ENCODE measurements at regions not wholly inside any gene's neighbourhood (a gene's known extent, or its start where the extent isn't known, plus 50 kb on each side); places are given as distances from the start of the nearest gene placed in this dataset.

DNA sequence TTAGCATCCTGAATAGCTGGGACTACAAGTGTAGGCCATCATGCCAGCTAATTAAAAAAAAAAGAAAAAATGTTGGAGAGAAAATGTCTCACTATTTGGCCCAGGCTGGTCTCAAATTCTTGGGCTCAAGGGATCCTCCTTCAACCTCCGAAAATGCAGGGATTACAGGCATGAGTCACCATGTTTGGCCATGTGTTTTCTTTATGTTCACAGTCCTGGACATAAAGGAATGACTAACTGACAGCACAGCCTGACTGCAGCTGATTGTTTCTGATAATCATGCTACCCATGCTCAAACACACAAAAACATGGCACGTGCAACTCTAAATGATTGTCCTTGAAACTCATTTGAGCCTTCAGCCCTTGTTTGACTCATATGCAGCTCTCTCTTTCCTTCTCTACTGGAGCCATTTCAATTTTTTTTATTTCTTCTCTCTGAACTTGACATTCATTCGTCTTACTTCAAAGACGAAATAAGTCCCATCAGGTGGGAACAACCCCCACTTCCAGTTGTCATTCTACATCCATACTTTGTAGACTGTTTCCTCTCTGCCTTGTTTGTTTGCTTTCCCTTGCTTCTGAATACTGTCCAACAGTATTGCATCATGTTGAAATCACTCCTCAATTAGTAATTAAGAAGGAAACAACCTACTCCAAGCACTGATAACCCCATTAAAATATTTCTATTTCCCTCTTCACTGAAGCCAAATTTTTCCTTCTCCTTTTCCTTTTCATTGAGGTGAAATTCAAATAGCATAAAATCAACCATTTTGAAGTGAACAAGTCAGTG is 413.0 kb downstream of the BMP2 start:
- Histone ChIP-seq H3K4me3 (no peak overlapping the region), H3K27ac (no peak overlapping the region), H3K27me3 (replicated peaks; ENCODE audit: insufficient read depth) (no peaks in the 10 kb centered on the region), H3K4me1 (replicated peaks) (no peaks in the 10 kb centered on the region), H3K9me3 (no peaks in the 10 kb centered on the region), H3K36me3 (no peaks in the 10 kb centered on the region)
- TF ChIP-seq POLR2A (IDR thresholded peaks at IDR 0.05) (no peak), CTCF (IDR thresholded peaks at IDR 0.05) (no peak), POLR2AphosphoS5 (IDR thresholded peaks at IDR 0.05) (no peak)
- whole genome bisulfite sequencing = 75% methylated on average over 4 of the region's 4 CpGs
- no peak for DNase-seq (ENCODE audit: low spot score)
- intact Hi-C loops (cut with DNase I) = no loop called here

- no peak overlapping the region for H3K27ac ChIP-seq
- no peaks in the 10 kb centered on the region for H3K4me1 ChIP-seq (replicated peaks)
- no peaks in the 10 kb centered on the region for H3K36me3 ChIP-seq
- no peak for TF ChIP-seq POLR2A (IDR thresholded peaks at IDR 0.05)
- TF ChIP-seq POLR2AphosphoS5 (IDR thresholded peaks at IDR 0.05) = no peak
- 86% methylated on average over 2 of the region's 2 CpGs for WGBS
- intact Hi-C loops (cut with DNase I) = no loop called here
- no peaks in the 10 kb centered on the region for H3K27me3 ChIP-seq (replicated peaks; ENCODE audit: insufficient read depth)
- no peak for DNase-seq (ENCODE audit: low spot score)
- no peaks in the 10 kb centered on the region for H3K9me3 ChIP-seq
- no peak overlapping the region for H3K4me3 ChIP-seq
Observed at GRCh38 chr20:7189231-7189630, 421.7 kb downstream of the BMP2 start.

GRCh38 chr20:7193681-7194080 is 426.2 kb downstream of the BMP2 start:
- intact Hi-C loops (cut with DNase I) = no loop called here

GRCh38 chr20:7195704-7196103 is 428.2 kb downstream of the BMP2 start:
- Histone ChIP-seq H3K4me1 (replicated peaks) (no peaks in the 10 kb centered on the region), H3K27ac (no peak overlapping the region), H3K36me3 (no peaks in the 10 kb centered on the region), H3K4me3 (no peak overlapping the region), H3K9me3 (no peaks in the 10 kb centered on the region), H3K27me3 (replicated peaks; ENCODE audit: insufficient read depth) (no peaks in the 10 kb centered on the region)
- DNase-seq (ENCODE audit: low spot score) = no peak
- 78% methylated on average over 5 of the region's 5 CpGs for WGBS
- intact Hi-C loops (cut with DNase I) = no loop called here
- TF ChIP-seq POLR2AphosphoS5 (IDR thresholded peaks at IDR 0.05) (no peak), CTCF (IDR thresholded peaks at IDR 0.05) (no peak), POLR2A (IDR thresholded peaks at IDR 0.05) (no peak)

More at GRCh38 chr20:7193681-7194080, 426.2 kb downstream of the BMP2 start:
- no peak for DNase-seq (ENCODE audit: low spot score)
- no peak overlapping the region for H3K4me3 ChIP-seq
- no peaks in the 10 kb centered on the region for H3K9me3 ChIP-seq
- no peak for TF ChIP-seq CTCF (IDR thresholded peaks at IDR 0.05)
- no peak for TF ChIP-seq POLR2A (IDR thresholded peaks at IDR 0.05)
- no peak for TF ChIP-seq POLR2AphosphoS5 (IDR thresholded peaks at IDR 0.05)
- H3K4me1 ChIP-seq (replicated peaks) = no peaks in the 10 kb centered on the region
- H3K27me3 ChIP-seq (replicated peaks; ENCODE audit: insufficient read depth) = no peaks in the 10 kb centered on the region
- H3K27ac ChIP-seq = no peak overlapping the region
- H3K36me3 ChIP-seq = no peaks in the 10 kb centered on the region
- 37% methylated on average over 4 of the region's 4 CpGs for WGBS

- no peak overlapping the region for H3K27ac ChIP-seq
- no peaks in the 10 kb centered on the region for H3K36me3 ChIP-seq
- TF ChIP-seq POLR2AphosphoS5 (IDR thresholded peaks at IDR 0.05) (no peak), POLR2A (IDR thresholded peaks at IDR 0.05) (no peak), CTCF (IDR thresholded peaks at IDR 0.05) (no peak)
- H3K27me3 ChIP-seq (replicated peaks; ENCODE audit: insufficient read depth) = no peaks in the 10 kb centered on the region
- 94% methylated on average over 1 of the region's 1 CpG for WGBS
- no peak for DNase-seq (ENCODE audit: low spot score)
- intact Hi-C loops (cut with DNase I) = no loop called here
- no peaks in the 10 kb centered on the region for H3K9me3 ChIP-seq
- no peaks in the 10 kb centered on the region for H3K4me1 ChIP-seq (replicated peaks)
- no peak overlapping the region for H3K4me3 ChIP-seq
Observed at GRCh38 chr20:7196481-7196880, 429.0 kb downstream of the BMP2 start.
